CD4-positive, alpha-beta T cell (primary cell): ENCODE measurements at regions not wholly inside any gene's neighbourhood (a gene's known extent, or its start where the extent isn't known, plus 50 kb on each side); places are given as distances from the start of the nearest gene placed in this dataset.
A peak's percentile ranks its signal among the peaks of the same experiment; 100 is the strongest.
"Not testable (repeated sequence)": the region's sequence is repeated elsewhere in the genome, so short reads cannot be mapped to it uniquely, and the experiment has no call there.

Experiments used
- ATAC-seq: fragments of 200-7000 bp; cut with Tn5 transposase; one replicate; pipeline ENCODE4 v1.10.0; 2022; ENCODE audit warnings: mild to moderate bottlenecking; ENCODE audit not compliant: poor library complexity
- CTCF ChIA-PET: fragments of 350-600 bp; sonication (Branson Sonifier 250); formaldehyde crosslinking; loops from one replicate; lab custom pipeline; 2021; ENCODE audit warnings: antibody characterized with exemption, inconsistent platforms; lab: Charles Lee
- POLR2A ChIA-PET: fragments of 350-600 bp; sonication (Branson Sonifier 250); formaldehyde crosslinking; loops from one replicate; lab custom pipeline; 2021; ENCODE audit warnings: antibody characterized with exemption, inconsistent platforms; lab: Charles Lee
- DNase-seq, 14 experiments: peaks; one replicate each; pipeline ENCODE4 v3.0.0-alpha.2; 2013 to 2020; ENCODE audit warnings: mixed read lengths in 2 of 14
- H3K27ac ChIP-seq, 2 donors: one replicate each; pipeline versions ENCODE4 v1.5.1 to v1.7.0; 2013; ENCODE audit warnings: low read length in 2 of 2, low read depth in 1 of 2, mild to moderate bottlenecking in 1 of 2
- H3K27me3 ChIP-seq, 2 experiments: 1 replicate in 1 of 2; 2 replicates in 1 of 2; pipeline versions ENCODE4 v1.6.1 to v1.7.0; 2013; ENCODE audit warnings: low read length in 2 of 2, control low read depth in 1 of 2, mild to moderate bottlenecking in 1 of 2, moderate library complexity in 1 of 2; ENCODE audit not compliant: insufficient read depth in 2 of 2, control insufficient read depth in 1 of 2
- H3K36me3 ChIP-seq: one replicate; pipeline ENCODE4 v1.6.1; 2013; ENCODE audit warnings: low read length, control low read depth; ENCODE audit not compliant: insufficient read depth
- H3K4me1 ChIP-seq: one replicate; pipeline ENCODE4 v1.6.1; 2013; ENCODE audit warnings: low read length, control low read depth; ENCODE audit not compliant: insufficient read depth
- H3K4me3 ChIP-seq: one replicate; pipeline ENCODE4 v1.5.1; 2013; ENCODE audit warnings: mild to moderate bottlenecking, low read length, moderate library complexity
- H3K9me3 ChIP-seq, 2 experiments: 1 replicate in 1 of 2; 2 replicates in 1 of 2; pipeline versions ENCODE4 v1.6.1 to v1.7.0; 2013; ENCODE audit warnings: low read length in 2 of 2, mild to moderate bottlenecking in 2 of 2, control low read depth in 1 of 2, moderate library complexity in 1 of 2; ENCODE audit not compliant: control insufficient read depth in 1 of 2, insufficient read depth in 1 of 2
- H3K27ac Mint-ChIP-seq: one replicate; pipeline ENCODE4 v1.8.0; 2020; ENCODE audit warnings: mixed read lengths
- H3K27me3 Mint-ChIP-seq: one replicate; pipeline ENCODE4 v1.8.0; 2021; ENCODE audit warnings: mixed read lengths
- H3K36me3 Mint-ChIP-seq: one replicate; pipeline ENCODE4 v1.8.0; 2021; ENCODE audit warnings: low read depth, mixed read lengths
- H3K4me1 Mint-ChIP-seq: one replicate; pipeline ENCODE4 v1.8.0; 2021; ENCODE audit warnings: low read depth, mixed read lengths
- H3K4me3 Mint-ChIP-seq: one replicate; pipeline ENCODE4 v1.8.0; 2020; ENCODE audit warnings: mild to moderate bottlenecking, mixed read lengths
- H3K9me3 Mint-ChIP-seq: one replicate; pipeline ENCODE4 v1.8.0; 2020; ENCODE audit warnings: mixed read lengths
- CTCF ChIP-seq: fragments of 200-600 bp; IDR thresholded peaks from one replicate; pipeline ENCODE4 v1.8.0; 2022; ENCODE audit warnings: antibody characterized with exemption, mild to moderate bottlenecking
- intact Hi-C, 2 experiments: fragments of 100-400 bp; cut with DNase I in 1 of 2; cut with micrococcal nuclease in 1 of 2; formaldehyde crosslinking; loops; one replicate each; pipeline versions ENCODE4 v1.15.1 to v1.9.0; 2023 to 2025; cut with DNase I, micrococcal nuclease

- no peaks in the 10 kb centered on the region for H3K36me3 ChIP-seq
- POLR2A ChIA-PET, result no interaction called here
- no peak overlapping the region for H3K4me3 ChIP-seq
Observed at GRCh38 chr1:18574754-18575153, 55.9 kb upstream of the PAX7 start.

GRCh38 chr1:18575620-18576019 is 55.0 kb upstream of the PAX7 start:
- Histone ChIP-seq H3K27me3 (peaks cover 6% of the 10 kb centered on the region in 2 experiments), H3K9me3 (no peaks in the 10 kb centered on the region), H3K27ac (no peak overlapping the region), H3K36me3 (no peaks in the 10 kb centered on the region), H3K4me1 (no peaks in the 10 kb centered on the region), H3K4me3 (no peak overlapping the region)
- no peak overlapping the region for H3K27ac Mint-ChIP-seq
- no peaks in the 10 kb centered on the region for H3K36me3 Mint-ChIP-seq
- CTCF ChIA-PET, result no interaction called here
- POLR2A ChIA-PET, result no interaction called here
- no peaks in the 10 kb centered on the region for H3K4me1 Mint-ChIP-seq
- ATAC-seq, result no peak
- no peaks in the 10 kb centered on the region for H3K9me3 Mint-ChIP-seq
- TF ChIP-seq CTCF, result no peak
- DNase-seq, result peak in 9 of 14 experiments; percentile 16 to 66 (median 36)
- intact Hi-C loops, result no loop called here
- H3K27me3 Mint-ChIP-seq, result peaks cover 22% of the 10 kb centered on the region
- H3K4me3 Mint-ChIP-seq, result no peak overlapping the region

More at GRCh38 chr1:18574754-18575153, 55.9 kb upstream of the PAX7 start:
- TF ChIP-seq CTCF, result no peak
- no peaks in the 10 kb centered on the region for H3K9me3 ChIP-seq
- H3K4me1 ChIP-seq, result no peaks in the 10 kb centered on the region
- ATAC-seq (no peak), DNase-seq (no peak)
- H3K27me3 Mint-ChIP-seq, result peaks cover 28% of the 10 kb centered on the region
- no peaks in the 10 kb centered on the region for H3K9me3 Mint-ChIP-seq
- intact Hi-C loops, result no loop called here
- peaks cover 6% of the 10 kb centered on the region in 2 experiments for H3K27me3 ChIP-seq
- no peak overlapping the region for H3K27ac Mint-ChIP-seq
- no peak overlapping the region for H3K4me3 Mint-ChIP-seq
- H3K27ac ChIP-seq, result no peak overlapping the region
- CTCF ChIA-PET, result no interaction called here
- no peaks in the 10 kb centered on the region for H3K4me1 Mint-ChIP-seq
- no peaks in the 10 kb centered on the region for H3K36me3 Mint-ChIP-seq

- TF ChIP-seq CTCF, result no peak
- Mint-ChIP-seq H3K36me3 (no peaks in the 10 kb centered on the region), H3K27me3 (peaks cover 29% of the 10 kb centered on the region), H3K27ac (no peak overlapping the region), H3K4me3 (no peak overlapping the region), H3K4me1 (no peaks in the 10 kb centered on the region), H3K9me3 (no peaks in the 10 kb centered on the region)
- H3K36me3 ChIP-seq, result no peaks in the 10 kb centered on the region
- H3K4me3 ChIP-seq, result no peak overlapping the region
- no peaks in the 10 kb centered on the region for H3K4me1 ChIP-seq
- POLR2A ChIA-PET, result no interaction called here
- no peak for ATAC-seq
- H3K9me3 ChIP-seq, result peaks cover 0 to under 1% of the 10 kb centered on the region in 2 experiments
- peaks cover 4 to 6% of the 10 kb centered on the region in 2 experiments for H3K27me3 ChIP-seq
- intact Hi-C loops, result no loop called here
- DNase-seq, result no peak
- H3K27ac ChIP-seq, result no peak overlapping the region
- CTCF ChIA-PET, result no interaction called here
Observed at GRCh38 chr1:18578271-18578670, 52.4 kb upstream of the PAX7 start.

GRCh38 chr1:18579267-18579666 is 51.4 kb upstream of the PAX7 start:
- H3K27me3 ChIP-seq, result peaks cover 4 to 14% of the 10 kb centered on the region in 2 experiments
- H3K4me3 Mint-ChIP-seq, H3K27ac Mint-ChIP-seq, DNase-seq, CTCF ChIA-PET, intact Hi-C loops, H3K27ac ChIP-seq, H3K36me3 Mint-ChIP-seq, H3K9me3 Mint-ChIP-seq, H3K4me1 Mint-ChIP-seq, H3K4me3 ChIP-seq, H3K36me3 ChIP-seq, ATAC-seq, H3K9me3 ChIP-seq, POLR2A ChIA-PET, H3K4me1 ChIP-seq: not testable (repeated sequence)
- H3K27me3 Mint-ChIP-seq, result peaks cover 24% of the 10 kb centered on the region
